HG03521 (cell line): ENCODE measurements at regions not wholly inside any gene's neighbourhood (a gene's known extent, or its start where the extent isn't known, plus 50 kb on each side); places are given as distances from the start of the nearest gene placed in this dataset.

Experiments used
- ATAC-seq: cut with Tn5 transposase; IDR thresholded peaks from one replicate; pipeline ENCODE4 v1.9.1; 2021; ENCODE audit warnings: mild to moderate bottlenecking, moderate library complexity; ENCODE audit not compliant: unreplicated experiment

DNA sequence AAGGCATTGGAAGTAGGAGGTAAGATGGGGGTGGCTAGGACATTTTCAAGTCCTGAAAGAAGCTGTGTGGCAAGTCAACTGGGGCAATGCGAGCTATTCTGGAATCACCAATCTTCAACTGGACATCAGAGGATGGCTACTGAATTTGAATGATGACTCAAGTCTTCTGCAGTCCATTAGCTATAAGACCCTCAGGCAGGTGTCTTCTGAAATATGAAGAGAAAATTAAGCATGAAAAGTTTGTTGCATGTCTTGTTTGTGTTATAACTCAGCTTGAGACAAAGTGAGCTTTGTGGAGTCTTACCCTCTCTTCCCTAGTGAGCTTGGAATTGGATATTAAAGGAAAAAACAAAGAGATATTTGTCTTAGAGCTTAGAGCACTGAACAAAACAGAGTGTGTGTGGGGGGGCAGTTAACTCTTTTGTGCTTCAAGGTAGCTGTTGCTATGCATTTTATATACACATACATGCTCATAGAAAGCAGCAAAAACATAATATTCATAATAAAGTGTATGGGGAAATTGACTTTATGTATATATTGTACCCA is 979.1 kb downstream of the MCTP2 start:
- ATAC-seq = no peak

DNA sequence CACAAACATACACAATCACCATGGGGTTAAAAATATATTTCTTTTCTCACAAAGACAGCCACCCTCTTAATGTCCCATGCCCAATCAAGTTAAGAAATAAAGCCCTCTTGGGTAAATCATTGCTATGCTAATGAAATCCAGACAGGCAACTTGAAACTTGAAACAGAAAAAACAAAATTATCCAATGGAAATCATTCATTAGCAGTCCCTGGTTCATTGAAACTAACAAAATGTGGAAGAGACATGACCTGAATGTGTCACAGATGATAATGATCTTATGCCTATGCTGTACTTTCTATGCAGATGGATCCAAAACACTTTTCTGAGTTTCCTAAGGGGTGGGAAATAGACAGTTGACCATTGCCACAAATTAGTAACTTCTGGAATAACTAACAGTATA is 983.7 kb downstream of the MCTP2 start:
- ATAC-seq = no peak

DNA sequence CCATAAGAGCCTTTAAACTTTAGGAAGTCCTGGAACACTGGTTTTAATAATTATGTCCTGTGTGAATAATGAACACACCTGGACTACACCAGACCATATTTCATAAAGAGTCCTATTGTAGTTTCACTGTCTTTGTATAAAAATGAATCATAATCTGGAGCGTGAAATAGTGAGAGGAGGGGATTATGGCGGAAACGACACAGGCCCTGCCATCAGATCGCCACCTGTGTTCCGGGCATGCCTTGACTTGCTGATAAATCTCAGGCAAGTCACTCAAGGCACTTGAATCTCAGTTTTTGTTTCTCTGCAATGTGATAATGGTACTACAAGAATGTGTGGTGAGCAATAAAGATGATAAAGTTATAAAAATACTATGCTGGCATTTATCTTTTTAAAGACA is 995.5 kb downstream of the MCTP2 start:
- ATAC-seq = no peak

GRCh38 chr15:95227235-95227634 is 995.9 kb downstream of the MCTP2 start:
- ATAC-seq = no peak

DNA sequence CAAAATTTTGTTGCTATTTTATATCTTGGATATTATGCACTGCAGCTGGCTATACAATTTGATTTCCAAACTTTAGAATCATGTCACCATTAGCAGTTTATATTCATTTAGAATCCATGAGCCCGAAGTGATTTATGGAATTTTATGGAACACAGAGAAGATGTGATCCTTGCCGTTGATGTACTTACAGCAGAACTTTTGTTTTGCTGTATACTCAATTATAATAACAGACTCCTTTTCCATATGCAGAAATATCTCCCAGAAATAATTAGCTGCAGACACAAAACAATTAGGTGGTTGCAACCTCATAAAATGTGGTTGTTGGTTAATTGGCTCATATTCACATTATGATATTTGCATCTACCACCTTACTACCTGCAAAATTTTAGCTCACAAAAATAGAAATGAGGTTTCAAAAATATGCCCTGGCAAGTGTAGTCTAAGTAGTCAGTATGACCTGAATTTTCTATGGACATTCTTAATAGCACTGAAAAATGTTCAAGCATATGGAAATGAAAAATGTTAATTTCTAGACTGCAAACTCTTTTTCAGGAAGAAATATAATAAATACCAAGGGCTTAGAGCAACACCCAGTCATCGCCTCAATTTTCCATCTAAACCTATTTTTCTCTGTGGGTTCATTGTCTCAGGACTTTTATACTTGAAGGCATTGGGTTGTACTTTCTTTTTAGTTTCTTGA is 997.6 kb downstream of the MCTP2 start:
- no peak for ATAC-seq

- no peak for ATAC-seq
Observed at GRCh38 chr15:95235033-95235432, 1003.7 kb downstream of the MCTP2 start.

GRCh38 chr15:95247071-95247984 is 1016.0 kb downstream of the MCTP2 start:
- ATAC-seq = no peak

DNA sequence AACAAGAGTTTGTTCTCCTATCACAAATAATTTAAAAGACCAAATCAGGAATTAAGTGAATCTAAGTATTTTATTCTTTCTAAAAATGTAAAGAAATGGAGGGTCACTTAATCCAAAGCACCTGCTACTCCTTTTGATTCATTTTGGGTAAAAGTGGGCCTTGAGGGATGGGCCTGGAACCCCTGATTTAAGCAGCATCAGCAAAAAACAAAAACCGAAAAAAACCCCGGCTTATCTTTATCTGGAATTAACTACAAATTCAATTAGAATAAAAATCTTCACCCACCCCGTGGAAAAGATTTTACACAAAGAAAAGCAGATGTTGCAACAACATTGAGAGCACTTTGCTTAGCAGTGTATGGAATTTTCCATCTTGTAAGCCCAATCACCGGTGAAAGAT is 1018.2 kb downstream of the MCTP2 start:
- no peak for ATAC-seq

DNA sequence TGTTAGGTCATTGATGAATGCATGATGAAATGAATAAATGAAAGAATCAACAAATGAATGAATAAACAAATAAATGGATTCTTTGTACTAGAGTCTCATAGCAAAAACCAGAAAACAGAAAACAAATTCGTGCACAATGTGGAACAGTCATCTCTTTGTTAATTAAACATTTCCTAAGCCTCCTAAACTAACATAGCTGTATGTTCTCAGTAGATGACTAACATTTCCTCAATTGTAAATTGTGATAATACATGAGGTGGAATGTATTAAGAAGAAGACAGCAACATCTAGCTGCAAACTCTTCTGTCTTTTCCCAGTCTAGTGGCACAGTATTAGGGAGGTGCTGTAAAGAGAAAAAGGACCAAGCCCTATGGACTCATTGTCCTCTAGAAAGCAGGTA is 1021.0 kb downstream of the MCTP2 start:
- no peak for ATAC-seq

- ATAC-seq = no peak
Observed at GRCh38 chr15:95254263-95254662, 1022.9 kb downstream of the MCTP2 start.

- ATAC-seq = no peak
Observed at GRCh38 chr15:95259513-95259912, 1028.2 kb downstream of the MCTP2 start.

DNA sequence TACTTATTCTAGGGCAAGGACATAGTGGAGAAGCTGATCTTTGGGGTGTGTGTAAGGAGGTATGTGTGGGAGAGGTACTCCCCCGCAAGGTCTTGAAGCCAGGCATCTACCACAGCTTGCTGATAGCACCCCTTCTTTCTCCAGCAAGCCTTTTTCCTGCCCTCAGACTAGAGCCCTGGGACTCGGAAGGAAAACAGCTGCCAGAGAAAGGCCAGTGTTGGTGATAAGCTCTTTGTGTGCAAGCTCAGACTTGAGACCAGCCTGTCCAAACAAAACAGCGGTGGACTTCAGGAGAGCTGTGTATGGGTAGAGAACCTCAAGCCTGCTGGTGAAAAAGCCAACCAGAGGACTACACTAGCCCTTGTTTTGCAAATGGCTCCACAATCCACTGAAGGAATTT is 1028.6 kb downstream of the MCTP2 start:
- ATAC-seq = no peak

- ATAC-seq = no peak
Observed at GRCh38 chr15:95260856-95261255, 1029.5 kb downstream of the MCTP2 start.

DNA sequence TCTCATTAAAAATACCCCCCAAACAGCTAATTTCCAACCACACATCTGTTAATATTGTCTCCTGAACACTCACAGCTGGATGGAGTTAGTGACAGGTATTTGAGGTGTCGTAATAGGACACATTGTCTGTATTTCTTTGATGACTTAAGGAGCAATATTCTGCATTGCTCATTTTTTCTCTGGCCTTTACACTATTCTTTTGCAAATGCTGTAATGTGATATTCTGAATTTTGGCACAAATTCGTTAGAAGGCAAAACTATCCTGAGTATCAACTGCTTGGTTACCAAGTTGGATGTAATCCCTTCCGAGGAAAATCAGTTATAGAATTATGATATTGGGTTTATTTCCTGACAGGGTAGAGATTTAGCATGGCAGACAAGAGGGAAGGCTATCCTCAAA is 1030.2 kb downstream of the MCTP2 start:
- no peak for ATAC-seq

DNA sequence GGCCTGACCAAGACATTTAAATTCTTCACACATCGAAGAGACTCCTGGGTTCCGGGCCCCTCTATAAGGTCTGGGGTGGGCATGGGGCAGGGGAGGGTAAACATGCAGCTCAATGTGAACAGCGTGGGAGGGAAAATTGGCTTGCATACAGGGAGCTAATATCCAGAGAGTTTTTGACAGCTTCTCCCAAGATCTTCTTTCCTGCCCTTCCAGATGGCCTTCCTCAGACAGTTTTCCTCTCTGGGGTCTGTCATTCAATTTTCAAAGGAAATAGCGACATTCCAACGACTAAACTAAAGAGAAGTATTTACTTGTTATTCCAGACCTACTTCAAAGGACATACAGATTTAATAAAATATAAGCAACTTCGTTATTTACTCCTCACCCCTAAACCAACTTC is 1030.6 kb downstream of the MCTP2 start:
- ATAC-seq = no peak

DNA sequence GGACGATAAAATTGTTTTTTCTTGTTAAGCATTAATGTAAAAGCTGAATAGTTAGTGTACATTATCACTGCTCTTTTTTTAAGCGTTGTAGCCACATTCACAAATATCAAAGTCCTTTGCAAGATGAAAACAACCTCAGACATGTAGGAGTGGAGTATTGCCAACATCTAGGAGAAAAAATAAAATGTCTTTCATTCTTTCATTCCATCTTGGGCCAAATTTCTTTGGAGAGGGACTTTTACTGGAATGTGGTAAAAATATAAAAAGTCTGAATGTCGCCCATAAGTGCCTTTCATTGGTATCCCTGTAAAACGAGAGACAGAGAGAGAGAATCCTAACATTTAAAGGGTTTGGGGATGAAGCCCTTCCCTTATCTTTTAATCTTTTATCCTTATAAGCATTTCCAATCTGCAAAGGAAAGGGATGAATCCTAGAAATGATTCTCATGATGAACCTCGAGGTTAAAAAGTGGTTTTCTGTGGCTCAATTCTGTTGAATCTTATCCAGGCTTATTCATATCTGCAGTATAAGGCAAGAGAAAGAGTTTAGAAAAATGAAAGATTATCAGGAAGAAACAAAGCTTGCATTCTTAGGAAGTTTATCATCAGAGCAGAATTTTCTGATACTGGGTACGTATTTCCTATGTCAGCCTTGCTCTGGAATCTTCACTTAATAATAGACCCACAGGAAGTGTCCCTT is 1031.7 kb downstream of the MCTP2 start:
- no peak for ATAC-seq

GRCh38 chr15:95263751-95264150 is 1032.4 kb downstream of the MCTP2 start:
- no peak for ATAC-seq

DNA sequence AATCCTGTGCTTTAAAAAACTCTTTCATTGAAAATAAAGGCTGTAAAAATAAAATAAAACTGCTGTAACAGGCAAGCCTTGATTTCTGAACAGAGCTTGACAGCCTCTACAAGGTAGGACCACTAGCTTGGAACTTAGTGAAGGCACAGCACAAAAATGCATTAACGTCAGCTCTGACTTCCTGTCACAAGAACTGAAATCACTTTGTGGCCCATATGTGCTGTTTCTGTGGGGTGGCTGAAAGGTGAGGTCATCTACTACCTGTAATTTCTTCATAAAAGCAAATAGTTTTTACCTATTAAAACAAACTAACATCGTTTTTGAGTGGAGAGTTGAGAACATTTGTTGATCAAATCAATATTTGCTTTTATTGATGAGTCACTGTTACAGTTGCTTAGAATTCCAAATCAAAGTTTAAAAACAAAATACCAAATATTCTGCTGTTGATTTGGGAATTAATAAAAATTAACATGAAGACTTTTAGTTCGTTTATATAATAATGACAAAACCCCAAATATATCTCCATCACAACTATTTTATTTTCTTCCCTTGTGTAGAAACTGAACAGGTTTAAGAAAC is 1034.1 kb downstream of the MCTP2 start:
- ATAC-seq = no peak

DNA sequence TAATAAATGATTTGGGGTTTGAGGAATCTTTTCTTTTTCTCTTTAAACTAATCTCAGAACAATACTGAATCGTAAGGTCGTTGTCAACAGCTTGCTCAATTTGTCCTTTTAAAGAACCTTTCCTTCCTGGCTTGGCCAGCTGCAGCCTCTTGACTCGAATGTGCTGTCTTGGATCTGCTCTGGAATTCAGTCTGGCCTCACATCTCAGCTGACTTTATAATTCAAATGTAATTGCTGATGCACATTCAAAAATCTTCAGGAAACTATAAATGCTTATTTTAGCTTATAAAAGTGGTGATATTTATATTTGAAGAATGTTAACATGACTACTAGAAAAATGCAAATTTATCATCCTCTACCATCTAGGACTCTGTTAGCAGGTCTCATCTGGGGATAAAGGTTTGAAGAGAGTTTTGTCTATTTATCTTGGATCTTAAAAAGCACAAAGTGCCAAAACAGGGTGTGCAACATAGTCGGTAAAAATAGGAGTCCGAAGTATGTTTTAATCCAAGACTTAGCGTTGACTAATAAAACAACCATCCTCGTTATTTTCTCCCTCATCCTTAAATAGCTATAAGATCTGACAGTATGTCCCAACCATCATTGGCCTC is 1035.2 kb downstream of the MCTP2 start:
- ATAC-seq = no peak

DNA sequence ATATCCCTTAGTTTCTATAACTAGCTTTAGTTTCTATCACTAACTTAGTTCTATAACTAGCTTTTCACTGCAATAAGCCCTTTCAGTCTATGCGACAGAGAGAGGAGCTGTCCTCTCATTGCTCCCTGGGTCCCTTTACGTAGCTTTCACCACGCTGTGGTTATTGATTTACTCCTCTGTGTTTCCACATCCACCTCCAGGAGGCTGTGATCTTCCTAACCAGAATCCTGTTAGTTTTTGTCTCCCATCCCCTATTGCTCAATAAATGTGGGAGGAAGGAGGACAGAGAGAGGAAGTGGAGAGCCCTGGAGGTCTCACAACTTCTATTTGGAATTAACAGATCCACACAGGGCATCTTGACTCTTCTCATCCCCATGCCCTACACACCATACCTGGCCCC is 1036.1 kb downstream of the MCTP2 start:
- no peak for ATAC-seq
